ENCODE measurements at regions not wholly inside any gene's neighbourhood (a gene's known extent, or its start where the extent isn't known, plus 50 kb on each side); places are given as distances from the start of the nearest gene placed in this dataset.

GRCh38 chr7:152987656-152988055 lies 228.1 kb downstream of the ACTR3B start:
- no peaks in the 10 kb centered on the region for H3K9me3 ChIP-seq
- no peak for TF ChIP-seq CTCF (IDR thresholded peaks at IDR 0.05; ENCODE audit: low read depth, low read length)
- H3K4me1 ChIP-seq: no peaks in the 10 kb centered on the region
- H3K27me3 ChIP-seq: no peaks in the 10 kb centered on the region
- H3K4me3 ChIP-seq (ENCODE audit: low read depth, low read length): no peak overlapping the region
- H3K36me3 ChIP-seq: no peaks in the 10 kb centered on the region
- DNase-seq: no peak

- no peak for TF ChIP-seq CTCF (IDR thresholded peaks at IDR 0.05; ENCODE audit: low read depth, low read length)
- DNase-seq: no peak
- H3K9me3 ChIP-seq: no peaks in the 10 kb centered on the region
Measured at GRCh38 chr7:152989889-152990380, 230.4 kb downstream of the ACTR3B start.

GRCh38 chr7:152998420-152998819 lies 238.9 kb downstream of the ACTR3B start:
- no peaks in the 10 kb centered on the region for H3K36me3 ChIP-seq
- H3K4me3 ChIP-seq (ENCODE audit: low read depth, low read length): no peak overlapping the region
- no peaks in the 10 kb centered on the region for H3K9me3 ChIP-seq
- TF ChIP-seq CTCF (IDR thresholded peaks at IDR 0.05; ENCODE audit: low read depth, low read length): no peak
- DNase-seq: no peak
- H3K4me1 ChIP-seq: no peaks in the 10 kb centered on the region
- H3K27me3 ChIP-seq: no peaks in the 10 kb centered on the region

More at GRCh38 chr7:152989889-152990380, 230.4 kb downstream of the ACTR3B start:
- Histone ChIP-seq H3K4me1 (no peaks in the 10 kb centered on the region), H3K4me3 (ENCODE audit: low read depth, low read length) (no peak overlapping the region), H3K27me3 (no peaks in the 10 kb centered on the region), H3K36me3 (no peaks in the 10 kb centered on the region)

- no peaks in the 10 kb centered on the region for H3K4me1 ChIP-seq
Measured at GRCh38 chr7:153002115-153002514, 242.6 kb downstream of the ACTR3B start.

GRCh38 chr7:153002572-153002971 lies 243.0 kb downstream of the ACTR3B start:
- Histone ChIP-seq H3K27me3 (no peaks in the 10 kb centered on the region), H3K9me3 (no peaks in the 10 kb centered on the region), H3K4me3 (ENCODE audit: low read depth, low read length) (no peak overlapping the region), H3K36me3 (no peaks in the 10 kb centered on the region), H3K4me1 (no peaks in the 10 kb centered on the region)
- no peak for DNase-seq
- no peak for TF ChIP-seq CTCF (IDR thresholded peaks at IDR 0.05; ENCODE audit: low read depth, low read length)

More at GRCh38 chr7:153002115-153002514, 242.6 kb downstream of the ACTR3B start:
- Histone ChIP-seq H3K27me3 (no peaks in the 10 kb centered on the region), H3K4me3 (ENCODE audit: low read depth, low read length) (no peak overlapping the region), H3K36me3 (no peaks in the 10 kb centered on the region), H3K9me3 (no peaks in the 10 kb centered on the region)
- DNase-seq: no peak
- no peak for TF ChIP-seq CTCF (IDR thresholded peaks at IDR 0.05; ENCODE audit: low read depth, low read length)

- DNase-seq: no peak
- no peak overlapping the region for H3K4me3 ChIP-seq (ENCODE audit: low read depth, low read length)
- H3K9me3 ChIP-seq: no peaks in the 10 kb centered on the region
- H3K36me3 ChIP-seq: no peaks in the 10 kb centered on the region
- H3K4me1 ChIP-seq: no peaks in the 10 kb centered on the region
- no peak for TF ChIP-seq CTCF (IDR thresholded peaks at IDR 0.05; ENCODE audit: low read depth, low read length)
- no peaks in the 10 kb centered on the region for H3K27me3 ChIP-seq
Measured at GRCh38 chr7:153004341-153004740, 244.8 kb downstream of the ACTR3B start.
